HL-60 (cell line): ENCODE measurements at regions not wholly inside any gene's neighbourhood (a gene's known extent, or its start where the extent isn't known, plus 50 kb on each side); places are given as distances from the start of the nearest gene placed in this dataset.

Experiments
- GABPA ChIP-seq: IDR thresholded peaks from 2 replicates; pipeline ENCODE4 v1.6.1; 2012; ENCODE audit warnings: low read depth
- POLR2AphosphoS5 ChIP-seq: IDR thresholded peaks from 2 replicates; pipeline ENCODE4 v1.6.1; 2012; ENCODE audit warnings: low read depth
- TF ChIP-seq, protein P1 (sequence below): IDR thresholded peaks from one replicate; pipeline ENCODE4 v1.5.1; 2011; ENCODE audit warnings: low read length, control low read depth, inconsistent platforms; ENCODE audit not compliant: insufficient read depth

DNA sequence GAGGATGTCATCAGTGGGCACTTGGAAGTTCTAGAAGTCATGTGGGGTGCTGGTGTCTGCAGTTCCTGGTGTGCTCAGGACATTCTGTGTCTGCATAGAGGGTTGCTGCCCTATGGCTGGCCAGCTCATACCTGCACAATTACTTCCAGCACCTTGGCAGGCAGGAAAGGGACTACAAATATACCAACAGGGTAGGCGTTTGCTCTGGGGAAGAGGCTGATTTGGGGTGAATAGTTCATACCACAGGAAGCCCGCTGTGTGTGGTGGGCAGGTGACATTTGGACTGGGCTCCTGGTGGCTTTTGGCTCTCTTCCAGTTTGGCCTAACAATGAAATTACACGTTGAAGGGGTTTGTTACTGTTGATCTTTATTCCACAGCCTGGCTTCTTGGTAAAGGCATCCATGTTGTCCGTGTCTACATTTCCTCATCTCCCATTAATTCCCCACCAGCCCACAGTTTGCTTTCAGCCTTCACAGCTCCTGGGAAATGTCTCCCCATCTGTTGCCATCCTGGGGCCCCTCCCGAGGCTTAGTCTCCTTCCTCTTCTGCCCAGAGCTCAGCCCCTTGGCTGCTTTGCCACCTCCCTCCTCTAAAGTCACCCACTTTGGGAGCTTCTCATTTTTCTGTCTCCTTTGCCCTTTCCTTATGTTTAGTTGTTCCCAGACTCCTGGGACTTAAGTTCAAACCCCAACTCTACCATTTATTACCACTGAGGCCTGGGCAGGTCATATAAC, 88.1 kb downstream of the RSPH3 start:
- TF ChIP-seq, protein P1, sequence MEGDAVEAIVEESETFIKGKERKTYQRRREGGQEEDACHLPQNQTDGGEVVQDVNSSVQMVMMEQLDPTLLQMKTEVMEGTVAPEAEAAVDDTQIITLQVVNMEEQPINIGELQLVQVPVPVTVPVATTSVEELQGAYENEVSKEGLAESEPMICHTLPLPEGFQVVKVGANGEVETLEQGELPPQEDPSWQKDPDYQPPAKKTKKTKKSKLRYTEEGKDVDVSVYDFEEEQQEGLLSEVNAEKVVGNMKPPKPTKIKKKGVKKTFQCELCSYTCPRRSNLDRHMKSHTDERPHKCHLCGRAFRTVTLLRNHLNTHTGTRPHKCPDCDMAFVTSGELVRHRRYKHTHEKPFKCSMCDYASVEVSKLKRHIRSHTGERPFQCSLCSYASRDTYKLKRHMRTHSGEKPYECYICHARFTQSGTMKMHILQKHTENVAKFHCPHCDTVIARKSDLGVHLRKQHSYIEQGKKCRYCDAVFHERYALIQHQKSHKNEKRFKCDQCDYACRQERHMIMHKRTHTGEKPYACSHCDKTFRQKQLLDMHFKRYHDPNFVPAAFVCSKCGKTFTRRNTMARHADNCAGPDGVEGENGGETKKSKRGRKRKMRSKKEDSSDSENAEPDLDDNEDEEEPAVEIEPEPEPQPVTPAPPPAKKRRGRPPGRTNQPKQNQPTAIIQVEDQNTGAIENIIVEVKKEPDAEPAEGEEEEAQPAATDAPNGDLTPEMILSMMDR: no peak
- no peak for TF ChIP-seq POLR2AphosphoS5
- no peak for TF ChIP-seq GABPA
